Lower leg skin (tissue), 4 donors: ENCODE measurements at regions not wholly inside any gene's neighbourhood (a gene's known extent, or its start where the extent isn't known, plus 50 kb on each side); places are given as distances from the start of the nearest gene placed in this dataset.

Source experiments
- DNase-seq, 2 donors: peaks; one replicate each; pipeline ENCODE4 v3.0.0-alpha.2; 2019; ENCODE audit warnings: low spot score in 2 of 2
- H3K4me3 ChIP-seq: fragments of 200-600 bp; sonication (generic); 2 replicates; pipeline ENCODE4 v1.5.1; 2017; ENCODE audit warnings: mild to moderate bottlenecking, low read depth; ENCODE audit not compliant: poor library complexity, severe bottlenecking
- POLR2A ChIP-seq, 2 donors: fragments of 450-650 bp; IDR thresholded peaks; one replicate each; pipeline ENCODE4 v1.6.1; 2016 to 2017; ENCODE audit warnings: antibody characterized with exemption in 2 of 2, mild to moderate bottlenecking in 1 of 2, moderate library complexity in 1 of 2
- WGBS, 2 donors: methylation state at CpG; one replicate each; pipeline ENCODE4 v1.1.5; 2018; 5-methylcytosine and 5-hydroxymethylcytosine counted together
- intact Hi-C: fragments of 100-400 bp; cut with DNase I; formaldehyde crosslinking; loops from one replicate; pipeline ENCODE4 v1.15.0; 2023; ENCODE audit warnings: low total_unique reads
- TF ChIP-seq, protein P1 (sequence below), 3 donors: fragments of 450-650 bp; IDR thresholded peaks; one replicate each; pipeline ENCODE4 v1.5.1; 2016; ENCODE audit warnings: antibody characterized with exemption in 3 of 3, mild to moderate bottlenecking in 3 of 3, moderate library complexity in 2 of 3

DNA sequence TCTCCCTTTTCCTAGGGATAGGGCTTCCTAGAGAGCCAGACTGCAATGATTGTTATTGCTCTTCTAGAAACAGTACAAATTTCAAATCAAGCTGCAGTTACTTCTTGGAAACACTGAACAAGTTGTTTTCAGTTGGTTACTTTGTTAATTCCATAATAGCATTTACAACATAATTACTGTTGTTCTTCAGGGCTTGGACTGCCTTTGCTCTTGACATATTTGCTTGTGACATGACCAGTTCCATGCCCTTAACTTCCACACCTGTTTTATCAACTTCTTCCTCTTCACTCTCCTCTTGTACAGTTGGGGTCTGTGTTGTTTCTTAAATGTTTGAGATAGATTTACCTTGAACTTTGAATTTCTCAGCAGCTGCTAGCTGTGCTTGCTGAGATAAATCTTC is 104.4 kb downstream of the SEC23IP start:
- DNase-seq, result no peak
- intact Hi-C loops, result no loop called here
- no peak overlapping the region for H3K4me3 ChIP-seq
- no peak for TF ChIP-seq POLR2A (IDR thresholded peaks at IDR 0.05)
- TF ChIP-seq, protein P1, sequence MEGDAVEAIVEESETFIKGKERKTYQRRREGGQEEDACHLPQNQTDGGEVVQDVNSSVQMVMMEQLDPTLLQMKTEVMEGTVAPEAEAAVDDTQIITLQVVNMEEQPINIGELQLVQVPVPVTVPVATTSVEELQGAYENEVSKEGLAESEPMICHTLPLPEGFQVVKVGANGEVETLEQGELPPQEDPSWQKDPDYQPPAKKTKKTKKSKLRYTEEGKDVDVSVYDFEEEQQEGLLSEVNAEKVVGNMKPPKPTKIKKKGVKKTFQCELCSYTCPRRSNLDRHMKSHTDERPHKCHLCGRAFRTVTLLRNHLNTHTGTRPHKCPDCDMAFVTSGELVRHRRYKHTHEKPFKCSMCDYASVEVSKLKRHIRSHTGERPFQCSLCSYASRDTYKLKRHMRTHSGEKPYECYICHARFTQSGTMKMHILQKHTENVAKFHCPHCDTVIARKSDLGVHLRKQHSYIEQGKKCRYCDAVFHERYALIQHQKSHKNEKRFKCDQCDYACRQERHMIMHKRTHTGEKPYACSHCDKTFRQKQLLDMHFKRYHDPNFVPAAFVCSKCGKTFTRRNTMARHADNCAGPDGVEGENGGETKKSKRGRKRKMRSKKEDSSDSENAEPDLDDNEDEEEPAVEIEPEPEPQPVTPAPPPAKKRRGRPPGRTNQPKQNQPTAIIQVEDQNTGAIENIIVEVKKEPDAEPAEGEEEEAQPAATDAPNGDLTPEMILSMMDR (IDR thresholded peaks at IDR 0.05), result no peak

DNA sequence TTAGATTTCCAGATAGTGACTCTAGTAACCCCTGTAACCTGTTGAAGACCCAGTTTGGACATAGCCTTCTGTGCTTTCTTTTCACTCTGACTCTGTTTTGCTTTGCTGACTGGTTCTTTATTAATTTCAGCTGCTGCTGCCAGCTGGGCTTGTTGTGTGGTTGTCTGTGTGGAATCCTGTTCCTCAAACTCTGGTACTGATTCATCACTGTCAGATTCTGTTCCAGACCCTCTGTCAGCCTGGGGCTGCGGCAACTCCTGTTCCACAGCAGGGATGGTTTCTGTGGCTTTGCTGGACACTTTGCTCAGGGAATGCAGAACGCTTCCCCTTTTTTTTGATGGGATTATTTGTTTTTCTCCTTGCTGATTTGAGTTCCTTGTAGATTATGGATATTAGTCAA is 104.9 kb downstream of the SEC23IP start:
- H3K4me3 ChIP-seq, result no peak overlapping the region
- TF ChIP-seq, protein P1 (IDR thresholded peaks at IDR 0.05), result no peak
- TF ChIP-seq POLR2A (IDR thresholded peaks at IDR 0.05), result no peak
- intact Hi-C loops, result no loop called here
- DNase-seq, result no peak
- WGBS, 2 donors, result 41 to 47% methylated on average over 2 of the region's 2 CpGs

- intact Hi-C loops, result no loop called here
- TF ChIP-seq, protein P1 (IDR thresholded peaks at IDR 0.05), result no peak
- TF ChIP-seq POLR2A (IDR thresholded peaks at IDR 0.05), result no peak
- 84 to 86% methylated on average over 5 of the region's 5 CpGs for WGBS, 2 donors
- DNase-seq, result no peak
- H3K4me3 ChIP-seq, result no peak overlapping the region
Observed at GRCh38 chr10:120002785-120003184, 110.3 kb downstream of the SEC23IP start.

DNA sequence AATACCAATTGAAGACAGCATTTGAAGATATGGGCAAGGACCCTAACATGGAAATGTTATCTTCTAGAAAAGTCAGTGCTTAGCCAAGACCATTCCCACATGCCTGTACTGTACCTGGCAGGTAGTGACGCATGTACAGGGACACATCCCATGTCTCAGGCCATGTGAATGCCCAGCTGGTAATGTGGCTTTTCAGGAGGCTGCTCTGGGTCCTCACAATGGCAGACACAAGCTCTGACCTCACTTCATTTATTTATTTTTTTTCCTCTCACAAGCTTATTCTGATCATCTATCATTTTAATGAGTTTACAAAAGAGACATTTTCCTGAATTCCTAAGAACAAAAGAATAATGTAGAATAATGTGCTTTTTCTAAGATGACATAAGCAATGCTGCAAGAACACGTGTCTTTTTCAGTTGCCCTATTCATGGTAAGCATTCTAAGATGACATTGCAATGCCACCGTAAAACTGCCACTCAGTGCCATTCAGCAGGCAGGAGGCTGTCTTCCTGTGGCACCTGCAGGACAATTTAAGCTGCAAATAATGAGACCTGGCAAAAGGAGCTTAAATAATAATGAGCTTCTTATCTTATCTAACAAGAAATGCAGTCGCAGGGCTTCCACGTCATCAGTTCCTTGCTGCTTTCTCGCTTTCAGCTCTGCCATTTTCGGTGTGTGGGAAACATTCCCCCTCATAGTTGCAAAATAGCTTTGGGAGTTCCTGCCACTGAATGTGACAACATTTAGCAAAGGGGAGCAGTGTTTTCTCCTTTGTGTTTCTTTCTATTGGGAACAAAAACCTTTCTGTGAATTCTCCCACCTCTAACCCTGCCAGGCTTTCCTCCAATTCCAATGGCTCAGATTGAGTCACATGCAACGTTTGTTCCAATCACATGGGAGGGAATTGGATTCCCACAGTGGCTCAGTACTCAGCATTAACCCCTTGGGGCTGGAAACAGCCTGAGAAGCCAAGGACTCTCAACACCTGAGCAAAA is 113.0 kb downstream of the SEC23IP start:
- no peak for TF ChIP-seq POLR2A (IDR thresholded peaks at IDR 0.05)
- TF ChIP-seq, protein P1 (IDR thresholded peaks at IDR 0.05), result no peak
- WGBS, 2 donors, result 60 to 62% methylated on average over 8 of the region's 8 CpGs
- H3K4me3 ChIP-seq, result no peak overlapping the region
- DNase-seq, result no peak
- intact Hi-C loops, result no loop called here

- intact Hi-C loops, result no loop called here
- TF ChIP-seq, protein P1 (IDR thresholded peaks at IDR 0.05), result no peak
- TF ChIP-seq POLR2A (IDR thresholded peaks at IDR 0.05), result no peak
- DNase-seq, result no peak
- 79 to 87% methylated on average over 2 of the region's 2 CpGs for WGBS, 2 donors
- no peak overlapping the region for H3K4me3 ChIP-seq
Observed at GRCh38 chr10:120007261-120007660, 114.7 kb downstream of the SEC23IP start.
